NOMO-1 (cell line): ENCODE measurements at regions not wholly inside any gene's neighbourhood (a gene's known extent, or its start where the extent isn't known, plus 50 kb on each side); places are given as distances from the start of the nearest gene placed in this dataset.
"Not testable (repeated sequence)": the region's sequence is repeated elsewhere in the genome, so short reads cannot be mapped to it uniquely, and the experiment has no call there.

ENCODE experiments used
- DNase-seq, 2 experiments: peaks; one replicate each; lab custom pipeline; 2025; ENCODE audit not compliant: unreplicated experiment in 2 of 2; lab: John Stamatoyannopoulos, UW

GRCh38 chr16:26569793-26570192 is 496.9 kb upstream of the C16orf82 start:
- DNase-seq: no peak

- no peak for DNase-seq
Observed at GRCh38 chr16:26578748-26579147, 488.0 kb upstream of the C16orf82 start.

GRCh38 chr16:26583803-26584202 is 482.9 kb upstream of the C16orf82 start:
- DNase-seq: no peak

- DNase-seq: no peak
Observed at GRCh38 chr16:26593700-26594099, 473.0 kb upstream of the C16orf82 start.

- no peak for DNase-seq
Observed at GRCh38 chr16:26594666-26595065, 472.1 kb upstream of the C16orf82 start.

- no peak for DNase-seq
Observed at GRCh38 chr16:26595199-26595598, 471.5 kb upstream of the C16orf82 start.

GRCh38 chr16:26596033-26596432 is 470.7 kb upstream of the C16orf82 start:
- not testable (repeated sequence) for DNase-seq

- no peak for DNase-seq
Observed at GRCh38 chr16:26598061-26598460, 468.7 kb upstream of the C16orf82 start.

GRCh38 chr16:26598998-26599784 is 467.5 kb upstream of the C16orf82 start:
- DNase-seq: no peak

- DNase-seq: no peak
Observed at GRCh38 chr16:26599785-26600104, 467.0 kb upstream of the C16orf82 start.

- DNase-seq: no peak
Observed at GRCh38 chr16:26601335-26601734, 465.4 kb upstream of the C16orf82 start.

GRCh38 chr16:26605626-26606271 is 461.0 kb upstream of the C16orf82 start:
- DNase-seq: no peak

GRCh38 chr16:26606381-26607150 is 460.2 kb upstream of the C16orf82 start:
- no peak for DNase-seq

- DNase-seq: no peak
Observed at GRCh38 chr16:26614237-26614841, 452.4 kb upstream of the C16orf82 start.

GRCh38 chr16:26623442-26623841 is 443.3 kb upstream of the C16orf82 start:
- no peak for DNase-seq

GRCh38 chr16:26627958-26628357 is 438.8 kb upstream of the C16orf82 start:
- no peak for DNase-seq

- DNase-seq: not testable (repeated sequence)
Observed at GRCh38 chr16:26631365-26631764, 435.4 kb upstream of the C16orf82 start.

- DNase-seq: no peak
Observed at GRCh38 chr16:26642047-26642664, 424.6 kb upstream of the C16orf82 start.

GRCh38 chr16:26643519-26643918 is 423.2 kb upstream of the C16orf82 start:
- DNase-seq: no peak

- DNase-seq: no peak
Observed at GRCh38 chr16:26644912-26645543, 421.7 kb upstream of the C16orf82 start.
